Spinal cord (tissue), 9 donors: ENCODE measurements at regions not wholly inside any gene's neighbourhood (a gene's known extent, or its start where the extent isn't known, plus 50 kb on each side); places are given as distances from the start of the nearest gene placed in this dataset.

Source experiments
- DNase-seq, 6 donors: peaks; one replicate each; pipeline versions ENCODE4 v3.0.0 to v3.0.0-alpha.2; 2013 to 2015; ENCODE audit warnings: low spot score in 6 of 6, low read depth in 4 of 6
- H3K27ac ChIP-seq: one replicate; pipeline ENCODE4 v1.5.1; 2013; ENCODE audit warnings: low read depth, low read length, control low read depth
- H3K27me3 ChIP-seq: one replicate; pipeline ENCODE4 v1.6.1; 2013; ENCODE audit warnings: low read length; ENCODE audit not compliant: control insufficient read depth, insufficient read depth
- H3K36me3 ChIP-seq: one replicate; pipeline ENCODE4 v1.6.1; 2013; ENCODE audit warnings: low read length; ENCODE audit not compliant: control insufficient read depth, insufficient read depth
- H3K4me1 ChIP-seq: one replicate; pipeline ENCODE4 v1.6.1; 2013; ENCODE audit warnings: low read length; ENCODE audit not compliant: control insufficient read depth, insufficient read depth
- H3K4me3 ChIP-seq: one replicate; pipeline ENCODE4 v1.5.1; 2013; ENCODE audit warnings: low read depth, low read length, control low read depth
- H3K9me3 ChIP-seq: one replicate; pipeline ENCODE4 v1.6.1; 2013; ENCODE audit warnings: low read length; ENCODE audit not compliant: control insufficient read depth, insufficient read depth
- WGBS: methylation state at CpG from one replicate; pipeline ENCODE4 v1.1.5; 2013; ENCODE audit warnings: missing lambda C conversion rate; ENCODE audit not compliant: insufficient coverage; 5-methylcytosine and 5-hydroxymethylcytosine counted together
- donor health status: healthy.

DNA sequence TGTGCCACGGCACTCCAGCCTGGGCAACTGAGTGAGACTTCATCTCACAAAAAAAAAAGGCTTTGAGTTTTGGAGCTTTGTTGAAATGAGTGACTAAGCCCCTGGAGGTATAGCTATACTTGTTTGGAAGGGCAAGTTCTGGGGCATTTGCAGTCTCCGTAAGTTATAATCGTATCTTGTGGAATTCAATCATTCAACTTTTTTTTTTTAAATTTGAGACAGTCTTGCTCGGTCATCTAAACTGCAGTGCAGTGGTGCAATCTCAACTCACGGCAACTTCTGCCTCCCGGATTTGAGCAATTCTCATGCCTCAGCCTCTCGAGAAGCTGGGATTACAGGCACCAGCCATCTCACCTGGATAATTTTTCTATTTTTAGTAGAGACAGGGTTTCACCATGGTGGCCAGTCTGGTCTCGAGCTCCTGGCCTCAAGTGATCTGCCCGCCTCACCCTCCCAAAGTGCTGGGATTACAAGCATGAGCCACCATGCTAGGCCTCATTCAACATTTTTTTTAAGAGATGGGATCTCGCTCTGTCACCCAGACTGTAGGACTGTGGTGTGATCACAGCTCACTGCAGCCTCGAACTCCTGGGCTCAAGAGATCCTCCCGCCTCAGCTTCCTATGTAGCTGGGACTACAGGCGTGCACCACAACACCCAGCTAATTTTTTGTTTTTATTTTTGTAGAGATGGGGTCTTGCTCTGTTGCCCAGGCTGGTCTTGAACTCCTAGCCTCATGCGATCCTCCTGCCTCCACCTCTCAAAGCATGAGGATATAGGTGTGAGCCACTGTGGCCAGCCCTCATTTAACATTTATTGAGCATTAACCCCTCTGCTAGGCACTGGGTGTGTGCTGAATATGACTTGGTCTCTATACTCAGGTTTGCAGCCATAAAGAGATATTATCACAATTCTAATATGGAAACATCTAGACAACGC lies 133.7 kb upstream of the MAP1LC3B2 start:
- H3K27ac ChIP-seq, result no peak overlapping the region

DNA sequence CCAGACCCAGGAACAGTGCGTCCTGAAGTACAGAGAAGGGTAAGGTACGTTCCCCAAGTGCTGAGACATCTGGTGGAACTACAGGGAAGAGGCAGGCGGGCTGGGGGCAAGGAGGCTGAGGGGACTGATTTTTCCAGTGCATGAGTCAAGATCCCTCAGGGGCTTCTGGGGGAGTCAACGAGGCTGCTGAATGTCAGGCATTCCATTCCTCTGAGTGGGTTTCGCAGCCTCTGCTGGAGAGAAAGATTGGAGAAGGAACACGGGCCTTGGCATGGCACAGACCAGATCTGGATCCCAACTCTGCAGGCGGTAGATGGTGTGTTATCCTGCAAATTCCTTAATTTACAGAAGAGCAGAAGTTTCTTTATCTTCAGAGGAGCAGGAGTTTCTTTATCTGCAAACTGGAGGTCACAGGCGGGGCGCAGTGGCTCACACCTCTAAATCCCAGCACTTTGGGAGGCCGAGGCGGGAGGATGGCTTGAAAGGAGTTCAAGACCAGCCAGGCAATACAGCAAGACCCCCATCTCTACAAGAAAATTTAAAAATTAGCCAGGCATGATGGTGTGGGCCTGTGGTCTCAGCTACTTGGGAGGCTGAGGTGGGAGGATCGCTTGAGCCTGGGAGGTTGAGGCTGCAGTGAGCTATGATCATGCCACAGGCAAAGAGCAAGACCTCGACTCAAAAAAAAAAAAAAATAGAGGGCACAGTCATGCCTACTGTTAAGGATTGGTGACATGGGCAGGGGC lies 132.6 kb upstream of the MAP1LC3B2 start:
- Histone ChIP-seq H3K27ac (peak overlapping the region; percentile 33), H3K4me3 (no peak overlapping the region)
- WGBS, result 74% methylated on average over 11 of the region's 13 CpGs

More for the DNA sequence above, 133.7 kb upstream of the MAP1LC3B2 start:
- Histone ChIP-seq H3K27me3 (no peaks in the 10 kb centered on the region), H3K4me3 (no peak overlapping the region), H3K4me1 (peaks cover 16% of the 10 kb centered on the region), H3K36me3 (no peaks in the 10 kb centered on the region), H3K9me3 (no peaks in the 10 kb centered on the region)
- WGBS, result 93% methylated on average over 6 of the region's 15 CpGs
- DNase-seq, result no peak

DNA sequence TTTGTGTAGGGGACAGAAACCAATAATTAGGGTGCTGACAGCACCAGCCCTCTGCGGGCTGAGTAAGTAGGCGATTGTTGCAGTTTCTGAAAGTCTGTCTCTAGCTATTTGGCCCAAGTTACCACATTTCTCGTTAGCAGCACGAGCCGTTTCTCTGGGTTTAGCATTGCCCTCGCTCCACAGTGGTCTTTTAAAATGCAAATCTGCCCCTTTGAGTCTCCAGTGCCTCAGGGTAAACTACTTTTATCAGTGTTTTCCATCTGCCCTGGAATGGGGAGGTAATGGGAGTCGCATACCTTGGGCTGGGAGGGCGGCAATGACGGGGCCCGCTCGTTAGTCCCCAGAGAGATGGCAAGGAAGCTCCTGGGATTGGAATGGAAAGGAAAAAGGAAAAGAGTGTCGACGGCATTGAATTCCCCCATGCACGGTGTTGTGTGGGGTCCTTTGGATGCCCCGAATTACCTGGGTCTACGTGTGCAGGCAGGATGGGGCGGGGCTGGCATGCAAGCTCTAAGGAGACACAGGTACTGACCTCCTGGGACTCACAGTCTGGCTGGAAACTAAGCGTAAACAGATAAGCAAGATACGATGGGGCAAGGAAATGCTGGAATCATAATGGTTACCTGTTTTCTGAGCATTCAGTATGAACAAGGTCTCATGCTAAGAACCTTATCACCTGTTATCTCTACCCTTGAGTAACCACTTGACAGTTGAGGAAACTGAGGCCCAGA lies 131.8 kb upstream of the MAP1LC3B2 start:
- no peaks in the 10 kb centered on the region for H3K36me3 ChIP-seq
- H3K9me3 ChIP-seq, result no peaks in the 10 kb centered on the region
- H3K4me1 ChIP-seq, result peaks cover 16% of the 10 kb centered on the region
- H3K27ac ChIP-seq, result peak overlapping the region; percentile 33
- no peaks in the 10 kb centered on the region for H3K27me3 ChIP-seq
- WGBS, result 35% methylated on average over 18 of the region's 19 CpGs
- peak in 2 of 6 donors; percentile 52 to 64 for DNase-seq
- H3K4me3 ChIP-seq, result no peak overlapping the region

More for the DNA sequence above, 132.6 kb upstream of the MAP1LC3B2 start:
- H3K4me1 ChIP-seq, result peaks cover 16% of the 10 kb centered on the region
- H3K27me3 ChIP-seq, result no peaks in the 10 kb centered on the region
- no peaks in the 10 kb centered on the region for H3K36me3 ChIP-seq
- peak in 1 of 6 donors; percentile 58 for DNase-seq
- no peaks in the 10 kb centered on the region for H3K9me3 ChIP-seq

GRCh38 chr12:116429826-116430360 lies 129.3 kb upstream of the MAP1LC3B2 start:
- peak in 2 of 6 donors; percentile 22 to 50 for DNase-seq
- Histone ChIP-seq H3K36me3 (no peaks in the 10 kb centered on the region), H3K27ac (no peak overlapping the region), H3K4me3 (no peak overlapping the region), H3K27me3 (no peaks in the 10 kb centered on the region), H3K4me1 (peaks cover 29% of the 10 kb centered on the region), H3K9me3 (no peaks in the 10 kb centered on the region)
- WGBS, result 67% methylated on average over 2 of the region's 7 CpGs

- no peak overlapping the region for H3K27ac ChIP-seq
- no peaks in the 10 kb centered on the region for H3K36me3 ChIP-seq
- H3K9me3 ChIP-seq, result no peaks in the 10 kb centered on the region
- 75% methylated on average over 3 of the region's 5 CpGs for WGBS
- H3K27me3 ChIP-seq, result no peaks in the 10 kb centered on the region
- H3K4me3 ChIP-seq, result no peak overlapping the region
- no peak for DNase-seq
- H3K4me1 ChIP-seq, result peaks cover 35% of the 10 kb centered on the region
Measured at GRCh38 chr12:116430911-116431565, 128.1 kb upstream of the MAP1LC3B2 start.

- H3K27me3 ChIP-seq, result no peaks in the 10 kb centered on the region
- WGBS, result 90% methylated on average over 9 of the region's 13 CpGs
- H3K9me3 ChIP-seq, result no peaks in the 10 kb centered on the region
- H3K36me3 ChIP-seq, result no peaks in the 10 kb centered on the region
- H3K4me1 ChIP-seq, result peaks cover 33% of the 10 kb centered on the region
- DNase-seq, result no peak
- H3K27ac ChIP-seq, result no peak overlapping the region
- H3K4me3 ChIP-seq, result no peak overlapping the region
Measured at GRCh38 chr12:116431677-116432300, 127.4 kb upstream of the MAP1LC3B2 start.

- WGBS, result 65% methylated on average over 3 of the region's 4 CpGs
Measured at GRCh38 chr12:116432314-116432750, 126.8 kb upstream of the MAP1LC3B2 start.

DNA sequence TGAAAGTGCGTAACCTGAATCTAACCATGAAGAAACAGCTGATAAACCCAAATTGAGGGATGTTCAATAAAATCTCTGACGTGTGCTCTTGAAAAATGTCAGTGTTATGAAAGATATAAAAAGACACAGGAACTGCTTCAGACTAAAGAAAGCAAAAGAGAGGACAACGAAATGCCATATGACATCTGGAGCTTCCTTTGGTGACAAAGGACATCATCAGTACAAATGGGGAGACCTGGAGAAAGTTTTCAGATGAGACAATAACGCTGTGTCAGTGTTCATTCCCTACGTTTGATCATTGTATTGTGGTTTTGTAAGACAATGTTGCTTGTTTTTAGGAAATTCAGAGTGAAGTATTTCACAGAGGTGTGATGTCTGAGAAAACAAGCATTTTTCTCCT lies 125.9 kb upstream of the MAP1LC3B2 start:
- H3K36me3 ChIP-seq, result no peaks in the 10 kb centered on the region
- no peaks in the 10 kb centered on the region for H3K9me3 ChIP-seq
- no peak overlapping the region for H3K4me3 ChIP-seq
- H3K27me3 ChIP-seq, result no peaks in the 10 kb centered on the region
- DNase-seq, result no peak
- peak overlapping the region; percentile 89 for H3K27ac ChIP-seq
- peaks cover 26% of the 10 kb centered on the region for H3K4me1 ChIP-seq
- WGBS, result 69% methylated on average over 3 of the region's 5 CpGs

More at GRCh38 chr12:116432314-116432750, 126.8 kb upstream of the MAP1LC3B2 start:
- no peaks in the 10 kb centered on the region for H3K36me3 ChIP-seq
- peaks cover 29% of the 10 kb centered on the region for H3K4me1 ChIP-seq
- no peak overlapping the region for H3K27ac ChIP-seq
- no peaks in the 10 kb centered on the region for H3K27me3 ChIP-seq
- no peaks in the 10 kb centered on the region for H3K9me3 ChIP-seq
- no peak overlapping the region for H3K4me3 ChIP-seq
- DNase-seq, result peak in 2 of 6 donors; percentile 32 to 91
